GM20000 (cell line): ENCODE measurements at regions not wholly inside any gene's neighbourhood (a gene's known extent, or its start where the extent isn't known, plus 50 kb on each side); places are given as distances from the start of the nearest gene placed in this dataset.

Experiments
- DNase-seq: peaks from one replicate; pipeline ENCODE4 v3.0.0; 2012; ENCODE audit warnings: low spot score
- TF ChIP-seq, protein P1 (sequence below): IDR thresholded peaks from 2 replicates; pipeline ENCODE4 v1.5.1; 2012; ENCODE audit warnings: mild to moderate bottlenecking, control low read depth; ENCODE audit errors: extremely low read depth, missing control alignments

DNA sequence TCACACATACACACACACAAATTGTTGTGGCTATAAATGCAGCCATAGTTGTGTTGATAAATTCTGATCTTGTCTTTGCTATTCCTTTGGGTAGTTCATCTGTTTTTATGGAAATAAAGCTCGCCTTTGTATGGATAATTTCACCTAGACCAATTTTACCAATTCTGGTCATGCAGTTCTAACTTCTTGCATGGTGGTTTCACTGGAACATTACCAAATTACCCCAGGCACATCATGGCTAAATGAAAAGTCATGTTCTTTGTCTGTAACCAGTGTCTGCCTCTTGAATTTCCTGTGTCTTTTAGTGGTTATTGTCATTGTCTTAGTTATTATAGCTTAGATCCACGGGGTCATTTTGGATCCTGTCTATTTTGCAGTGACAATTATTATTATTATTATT lies 50.3 kb upstream of the TMC1 start:
- no peak for DNase-seq
- TF ChIP-seq, protein P1, sequence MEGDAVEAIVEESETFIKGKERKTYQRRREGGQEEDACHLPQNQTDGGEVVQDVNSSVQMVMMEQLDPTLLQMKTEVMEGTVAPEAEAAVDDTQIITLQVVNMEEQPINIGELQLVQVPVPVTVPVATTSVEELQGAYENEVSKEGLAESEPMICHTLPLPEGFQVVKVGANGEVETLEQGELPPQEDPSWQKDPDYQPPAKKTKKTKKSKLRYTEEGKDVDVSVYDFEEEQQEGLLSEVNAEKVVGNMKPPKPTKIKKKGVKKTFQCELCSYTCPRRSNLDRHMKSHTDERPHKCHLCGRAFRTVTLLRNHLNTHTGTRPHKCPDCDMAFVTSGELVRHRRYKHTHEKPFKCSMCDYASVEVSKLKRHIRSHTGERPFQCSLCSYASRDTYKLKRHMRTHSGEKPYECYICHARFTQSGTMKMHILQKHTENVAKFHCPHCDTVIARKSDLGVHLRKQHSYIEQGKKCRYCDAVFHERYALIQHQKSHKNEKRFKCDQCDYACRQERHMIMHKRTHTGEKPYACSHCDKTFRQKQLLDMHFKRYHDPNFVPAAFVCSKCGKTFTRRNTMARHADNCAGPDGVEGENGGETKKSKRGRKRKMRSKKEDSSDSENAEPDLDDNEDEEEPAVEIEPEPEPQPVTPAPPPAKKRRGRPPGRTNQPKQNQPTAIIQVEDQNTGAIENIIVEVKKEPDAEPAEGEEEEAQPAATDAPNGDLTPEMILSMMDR, result no peak

DNA sequence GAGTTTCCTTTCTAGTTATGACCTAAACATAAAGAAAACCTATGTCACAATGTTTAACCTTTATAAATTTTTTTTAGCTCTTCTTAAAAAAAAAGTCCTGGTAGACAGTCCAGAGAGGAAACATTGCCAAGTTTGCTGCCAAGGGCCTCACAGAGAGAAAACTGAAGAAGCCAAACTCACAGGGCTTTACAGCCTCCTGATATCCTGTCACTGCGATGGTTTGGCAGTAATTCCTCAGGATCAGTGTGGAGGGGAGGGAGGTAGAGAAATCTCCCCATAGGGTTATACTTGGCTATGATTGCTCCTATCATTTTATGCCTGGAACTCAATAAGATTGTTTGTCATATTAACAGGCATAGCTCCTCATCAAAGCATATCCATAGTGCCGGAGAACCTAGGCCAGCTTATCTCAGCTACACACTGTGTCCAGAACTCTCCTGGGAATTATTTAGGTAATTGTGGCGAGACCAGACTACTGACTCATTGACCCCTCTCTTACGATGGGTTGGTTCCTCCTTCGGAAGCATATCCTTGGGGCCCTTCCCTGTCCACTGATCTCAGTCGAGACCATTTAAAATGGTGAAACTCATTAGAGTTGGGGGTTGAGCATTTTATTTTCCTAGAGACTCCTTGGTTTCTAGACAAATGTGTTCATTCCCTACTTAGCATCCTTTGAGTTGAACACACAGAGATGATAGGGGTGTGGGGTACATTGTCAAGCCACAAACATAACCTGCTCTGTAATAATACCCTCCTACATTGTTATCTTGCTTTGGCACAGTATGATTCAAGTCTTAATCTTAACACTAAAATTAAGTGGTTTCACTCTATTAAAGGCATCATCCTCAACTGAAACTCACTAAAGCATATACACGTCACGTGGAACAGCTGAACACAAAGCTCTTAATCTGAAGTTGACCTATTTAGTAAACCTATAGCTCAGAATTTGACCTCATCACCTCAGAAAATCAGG lies 53.4 kb upstream of the TMC1 start:
- DNase-seq, result no peak
- TF ChIP-seq, protein P1, result no peak

DNA sequence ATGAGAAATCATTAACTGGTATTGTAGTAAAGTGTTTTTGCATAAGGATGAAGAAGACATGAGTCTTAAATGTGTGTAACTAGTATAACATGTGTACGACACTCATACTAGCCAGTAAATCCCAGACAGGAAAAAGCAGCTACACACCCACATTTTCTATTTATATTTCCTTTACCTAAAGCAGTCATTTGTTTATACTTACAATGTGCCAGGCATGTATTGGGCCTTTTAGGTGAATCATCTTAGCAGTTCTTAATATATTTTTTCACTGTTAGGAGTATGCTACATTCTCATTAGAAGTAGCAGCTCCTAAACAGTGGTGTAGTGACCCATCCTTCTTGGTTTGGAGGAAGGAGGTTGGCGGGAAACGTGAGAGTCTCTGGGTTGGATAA lies 55.8 kb upstream of the TMC1 start:
- TF ChIP-seq, protein P1, result no peak

DNA sequence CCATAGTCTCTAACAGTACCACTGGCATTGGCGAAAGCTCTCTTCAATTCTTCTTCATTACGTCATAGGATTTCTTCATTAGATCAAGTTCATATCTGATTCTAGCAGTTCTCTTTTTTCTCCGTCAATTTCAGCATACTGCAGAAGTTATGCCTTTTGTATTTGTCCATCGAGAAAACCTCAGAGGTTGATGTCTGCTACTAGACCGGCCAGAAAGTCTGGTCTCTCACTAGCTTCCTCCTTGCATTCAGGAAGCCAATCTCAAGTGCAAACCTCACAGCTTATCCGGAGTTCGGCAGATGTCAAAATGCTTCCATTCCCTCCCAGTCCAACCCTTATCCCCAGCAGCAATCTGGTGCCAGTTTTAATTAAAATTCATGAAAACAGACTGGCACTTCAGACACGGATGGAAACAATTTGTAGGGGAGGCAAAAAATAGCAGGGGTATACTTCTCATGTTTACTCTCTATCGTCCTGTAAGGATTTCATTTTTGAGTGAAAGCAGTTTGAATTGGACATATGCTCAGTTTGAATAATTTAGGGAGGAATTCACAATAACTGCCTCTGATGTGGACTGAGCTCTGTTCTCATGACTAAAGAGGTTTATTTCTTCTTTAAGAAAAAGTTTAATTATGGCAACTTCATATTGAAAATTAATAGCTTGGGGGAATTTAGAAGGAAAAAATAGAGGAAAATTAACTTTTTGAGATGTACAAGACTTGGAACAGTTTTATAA lies 56.4 kb upstream of the TMC1 start:
- DNase-seq, result no peak
- TF ChIP-seq, protein P1, result no peak

More for the DNA sequence above, 55.8 kb upstream of the TMC1 start:
- no peak for DNase-seq

DNA sequence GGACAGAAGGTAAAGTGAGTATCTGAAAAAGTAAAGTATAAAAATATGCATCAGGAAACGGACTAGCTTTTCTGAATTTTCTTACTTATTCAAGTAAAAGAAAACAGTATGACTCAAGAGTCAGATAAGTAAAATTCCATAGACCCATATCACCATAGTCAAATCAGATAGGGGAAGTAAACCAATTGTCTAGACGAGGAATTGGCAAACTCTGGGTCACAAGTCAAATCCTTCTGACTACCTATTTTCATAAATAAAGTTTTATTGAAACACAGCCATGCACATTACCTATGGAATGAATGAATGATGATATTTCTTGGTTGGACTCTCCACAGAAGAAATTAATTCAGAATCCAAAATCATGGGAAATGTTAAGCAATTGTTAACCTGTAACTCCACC lies 59.1 kb upstream of the TMC1 start:
- no peak for DNase-seq
- TF ChIP-seq, protein P1, result no peak

DNA sequence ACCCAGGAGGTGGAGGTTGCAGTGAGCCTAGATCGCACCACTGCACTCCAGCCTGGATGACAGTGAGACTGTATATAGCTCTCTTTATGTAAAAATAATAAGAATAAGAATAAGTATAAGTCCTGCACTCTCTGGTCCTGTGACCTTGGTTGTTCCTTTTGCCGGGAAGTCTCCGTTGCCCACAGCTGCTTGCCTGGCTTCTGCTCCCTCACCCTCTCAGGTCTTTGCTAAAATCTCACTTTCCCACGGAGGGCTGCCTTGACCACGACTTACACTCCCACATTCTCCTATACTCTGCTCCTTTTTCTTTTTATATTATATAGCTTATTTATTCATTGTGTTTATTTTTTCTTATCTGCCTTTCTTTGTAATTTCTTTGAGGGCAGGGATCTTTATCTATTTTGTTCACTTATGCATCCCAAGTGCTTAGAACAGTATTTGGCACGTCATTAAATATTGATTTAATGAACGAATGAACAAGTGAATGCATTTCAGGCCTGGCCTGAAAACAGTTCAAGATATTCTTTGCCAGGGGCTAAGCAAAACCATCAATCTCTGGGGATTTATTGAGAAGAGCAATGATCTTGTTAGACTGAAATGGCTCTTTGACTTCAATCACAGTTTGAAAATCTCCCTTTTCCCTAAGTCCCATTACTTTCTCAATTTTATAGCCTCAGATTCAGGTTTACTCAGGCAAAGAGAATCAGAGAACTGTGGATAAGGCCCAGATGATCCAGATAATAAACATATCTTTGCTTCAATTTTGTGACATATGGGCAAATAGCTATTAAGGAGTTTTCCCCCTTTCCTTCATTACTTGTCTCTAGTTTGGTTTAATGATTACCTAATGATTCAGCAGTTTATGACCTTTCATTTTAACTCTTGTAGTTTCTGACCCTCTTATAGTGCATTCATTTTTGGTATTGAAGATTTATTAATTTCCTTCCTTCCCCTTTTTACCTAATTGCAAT lies 60.8 kb upstream of the TMC1 start:
- no peak for DNase-seq
- TF ChIP-seq, protein P1, result no peak
